ENCODE measurements at regions not wholly inside any gene's neighbourhood (a gene's known extent, or its start where the extent isn't known, plus 50 kb on each side); places are given as distances from the start of the nearest gene placed in this dataset.

DNA sequence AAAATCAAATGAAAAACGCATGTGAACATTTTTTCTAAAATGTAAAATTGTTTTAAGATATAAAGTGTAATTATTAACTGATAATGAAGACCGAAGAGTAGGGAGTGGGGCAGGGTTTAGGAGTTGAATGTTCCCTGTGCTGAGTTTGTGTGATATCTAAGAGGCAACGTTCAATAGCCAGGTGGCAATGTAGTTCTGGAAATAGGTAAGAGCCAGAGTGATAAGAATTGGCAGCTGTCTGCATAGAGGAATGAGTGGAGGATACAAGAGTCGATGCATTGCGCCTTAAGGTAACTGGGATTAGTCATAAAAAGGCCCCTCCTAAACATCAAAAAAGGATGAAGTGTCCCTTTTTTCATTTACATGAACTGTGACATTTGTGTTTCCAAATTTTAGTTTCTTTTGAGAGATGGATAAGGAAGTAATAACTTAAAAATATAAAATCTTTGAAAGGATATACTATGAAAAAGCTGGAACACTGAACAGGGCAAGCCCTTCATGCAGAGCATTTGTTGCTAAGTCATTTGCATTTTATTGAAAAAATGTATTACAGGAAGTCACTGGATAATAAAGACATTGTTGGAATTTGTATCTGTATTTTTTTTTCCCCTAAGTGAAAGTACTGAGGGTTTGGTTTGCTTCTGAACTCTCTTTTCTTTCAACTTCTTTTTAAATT lies 659.3 kb downstream of the ACTL7B start:
- TF ChIP-seq, protein P1, sequence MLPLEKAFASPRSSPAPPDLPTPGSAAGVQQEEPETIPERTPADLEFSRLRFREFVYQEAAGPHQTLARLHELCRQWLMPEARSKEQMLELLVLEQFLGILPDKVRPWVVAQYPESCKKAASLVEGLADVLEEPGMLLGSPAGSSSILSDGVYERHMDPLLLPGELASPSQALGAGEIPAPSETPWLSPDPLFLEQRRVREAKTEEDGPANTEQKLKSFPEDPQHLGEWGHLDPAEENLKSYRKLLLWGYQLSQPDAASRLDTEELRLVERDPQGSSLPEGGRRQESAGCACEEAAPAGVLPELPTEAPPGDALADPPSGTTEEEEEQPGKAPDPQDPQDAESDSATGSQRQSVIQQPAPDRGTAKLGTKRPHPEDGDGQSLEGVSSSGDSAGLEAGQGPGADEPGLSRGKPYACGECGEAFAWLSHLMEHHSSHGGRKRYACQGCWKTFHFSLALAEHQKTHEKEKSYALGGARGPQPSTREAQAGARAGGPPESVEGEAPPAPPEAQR (tag by site-specific recombination; IDR thresholded peaks at IDR 0.05): no peak
- TF ChIP-seq SETDB1 (IDR thresholded peaks at IDR 0.05; ENCODE audit: insufficient read length, low read length) (no peak), MYNN (tag by site-specific recombination; IDR thresholded peaks at IDR 0.05; ENCODE audit: borderline replicate concordance) (no peak), ZNF354C (tag by site-specific recombination; IDR thresholded peaks at IDR 0.05; ENCODE audit: borderline replicate concordance, low read depth) (no peak), ZNF114 (tag by site-specific recombination; IDR thresholded peaks at IDR 0.05) (no peak), ZBTB8A (tag by site-specific recombination; IDR thresholded peaks at IDR 0.05) (no peak)
- TF ChIP-seq, protein P2, sequence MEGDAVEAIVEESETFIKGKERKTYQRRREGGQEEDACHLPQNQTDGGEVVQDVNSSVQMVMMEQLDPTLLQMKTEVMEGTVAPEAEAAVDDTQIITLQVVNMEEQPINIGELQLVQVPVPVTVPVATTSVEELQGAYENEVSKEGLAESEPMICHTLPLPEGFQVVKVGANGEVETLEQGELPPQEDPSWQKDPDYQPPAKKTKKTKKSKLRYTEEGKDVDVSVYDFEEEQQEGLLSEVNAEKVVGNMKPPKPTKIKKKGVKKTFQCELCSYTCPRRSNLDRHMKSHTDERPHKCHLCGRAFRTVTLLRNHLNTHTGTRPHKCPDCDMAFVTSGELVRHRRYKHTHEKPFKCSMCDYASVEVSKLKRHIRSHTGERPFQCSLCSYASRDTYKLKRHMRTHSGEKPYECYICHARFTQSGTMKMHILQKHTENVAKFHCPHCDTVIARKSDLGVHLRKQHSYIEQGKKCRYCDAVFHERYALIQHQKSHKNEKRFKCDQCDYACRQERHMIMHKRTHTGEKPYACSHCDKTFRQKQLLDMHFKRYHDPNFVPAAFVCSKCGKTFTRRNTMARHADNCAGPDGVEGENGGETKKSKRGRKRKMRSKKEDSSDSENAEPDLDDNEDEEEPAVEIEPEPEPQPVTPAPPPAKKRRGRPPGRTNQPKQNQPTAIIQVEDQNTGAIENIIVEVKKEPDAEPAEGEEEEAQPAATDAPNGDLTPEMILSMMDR (tag by site-specific recombination; IDR thresholded peaks at IDR 0.05): no peak
- TF ChIP-seq, protein P3, sequence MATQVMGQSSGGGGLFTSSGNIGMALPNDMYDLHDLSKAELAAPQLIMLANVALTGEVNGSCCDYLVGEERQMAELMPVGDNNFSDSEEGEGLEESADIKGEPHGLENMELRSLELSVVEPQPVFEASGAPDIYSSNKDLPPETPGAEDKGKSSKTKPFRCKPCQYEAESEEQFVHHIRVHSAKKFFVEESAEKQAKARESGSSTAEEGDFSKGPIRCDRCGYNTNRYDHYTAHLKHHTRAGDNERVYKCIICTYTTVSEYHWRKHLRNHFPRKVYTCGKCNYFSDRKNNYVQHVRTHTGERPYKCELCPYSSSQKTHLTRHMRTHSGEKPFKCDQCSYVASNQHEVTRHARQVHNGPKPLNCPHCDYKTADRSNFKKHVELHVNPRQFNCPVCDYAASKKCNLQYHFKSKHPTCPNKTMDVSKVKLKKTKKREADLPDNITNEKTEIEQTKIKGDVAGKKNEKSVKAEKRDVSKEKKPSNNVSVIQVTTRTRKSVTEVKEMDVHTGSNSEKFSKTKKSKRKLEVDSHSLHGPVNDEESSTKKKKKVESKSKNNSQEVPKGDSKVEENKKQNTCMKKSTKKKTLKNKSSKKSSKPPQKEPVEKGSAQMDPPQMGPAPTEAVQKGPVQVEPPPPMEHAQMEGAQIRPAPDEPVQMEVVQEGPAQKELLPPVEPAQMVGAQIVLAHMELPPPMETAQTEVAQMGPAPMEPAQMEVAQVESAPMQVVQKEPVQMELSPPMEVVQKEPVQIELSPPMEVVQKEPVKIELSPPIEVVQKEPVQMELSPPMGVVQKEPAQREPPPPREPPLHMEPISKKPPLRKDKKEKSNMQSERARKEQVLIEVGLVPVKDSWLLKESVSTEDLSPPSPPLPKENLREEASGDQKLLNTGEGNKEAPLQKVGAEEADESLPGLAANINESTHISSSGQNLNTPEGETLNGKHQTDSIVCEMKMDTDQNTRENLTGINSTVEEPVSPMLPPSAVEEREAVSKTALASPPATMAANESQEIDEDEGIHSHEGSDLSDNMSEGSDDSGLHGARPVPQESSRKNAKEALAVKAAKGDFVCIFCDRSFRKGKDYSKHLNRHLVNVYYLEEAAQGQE (tag by site-specific recombination; IDR thresholded peaks at IDR 0.05): no peak
- TF ChIP-seq, protein P4, sequence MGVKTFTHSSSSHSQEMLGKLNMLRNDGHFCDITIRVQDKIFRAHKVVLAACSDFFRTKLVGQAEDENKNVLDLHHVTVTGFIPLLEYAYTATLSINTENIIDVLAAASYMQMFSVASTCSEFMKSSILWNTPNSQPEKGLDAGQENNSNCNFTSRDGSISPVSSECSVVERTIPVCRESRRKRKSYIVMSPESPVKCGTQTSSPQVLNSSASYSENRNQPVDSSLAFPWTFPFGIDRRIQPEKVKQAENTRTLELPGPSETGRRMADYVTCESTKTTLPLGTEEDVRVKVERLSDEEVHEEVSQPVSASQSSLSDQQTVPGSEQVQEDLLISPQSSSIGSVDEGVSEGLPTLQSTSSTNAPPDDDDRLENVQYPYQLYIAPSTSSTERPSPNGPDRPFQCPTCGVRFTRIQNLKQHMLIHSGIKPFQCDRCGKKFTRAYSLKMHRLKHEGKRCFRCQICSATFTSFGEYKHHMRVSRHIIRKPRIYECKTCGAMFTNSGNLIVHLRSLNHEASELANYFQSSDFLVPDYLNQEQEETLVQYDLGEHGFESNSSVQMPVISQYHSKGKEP (tag by site-specific recombination; IDR thresholded peaks at IDR 0.05): no peak
